Calu3 (cell line): ENCODE measurements at regions not wholly inside any gene's neighbourhood (a gene's known extent, or its start where the extent isn't known, plus 50 kb on each side); places are given as distances from the start of the nearest gene placed in this dataset.

Experiments
- BruUV-seq: library from RNA; stranded (reverse); fragments of 400-500 nt; replicated peaks from 2 replicates; lab custom pipeline; 2021; lab: Mats Ljungman, UMichigan
- CTCF ChIA-PET: fragments of 300-600 bp; sonication (Branson Sonifier 250); formaldehyde crosslinking; loops from one replicate; lab custom pipeline; 2022; ENCODE audit warnings: antibody characterized with exemption; lab: Charles Lee
- DNase-seq: peaks from one replicate; pipeline ENCODE4 v3.0.0; 2022
- H3K27ac Mint-ChIP-seq: one replicate; pipeline ENCODE4 v1.8.0; 2022; ENCODE audit warnings: mixed read lengths; ENCODE audit not compliant: unreplicated experiment
- H3K27me3 Mint-ChIP-seq: one replicate; pipeline ENCODE4 v1.8.0; 2022; ENCODE audit warnings: mixed read lengths; ENCODE audit not compliant: unreplicated experiment
- H3K36me3 Mint-ChIP-seq: one replicate; pipeline ENCODE4 v1.8.0; 2022; ENCODE audit warnings: mild to moderate bottlenecking, moderate library complexity, mixed read lengths; ENCODE audit not compliant: insufficient read depth, unreplicated experiment
- H3K4me1 Mint-ChIP-seq: one replicate; pipeline ENCODE4 v1.8.0; 2022; ENCODE audit warnings: mild to moderate bottlenecking, low read depth, mixed read lengths; ENCODE audit not compliant: unreplicated experiment
- H3K4me3 Mint-ChIP-seq: one replicate; pipeline ENCODE4 v1.8.0; 2022; ENCODE audit warnings: mild to moderate bottlenecking, low read depth, moderate library complexity, mixed read lengths; ENCODE audit not compliant: unreplicated experiment
- H3K9me3 Mint-ChIP-seq: one replicate; pipeline ENCODE4 v1.8.0; 2022; ENCODE audit warnings: low read depth, mixed read lengths; ENCODE audit not compliant: unreplicated experiment
- CTCF ChIP-seq: fragments of 200-600 bp; IDR thresholded peaks from one replicate; pipeline ENCODE4 v1.8.0; 2022; ENCODE audit warnings: antibody characterized with exemption; ENCODE audit not compliant: unreplicated experiment
- intact Hi-C: fragments of 100-400 bp; cut with micrococcal nuclease; formaldehyde crosslinking; loops from one replicate; pipeline ENCODE4 v1.10.0; 2022; ENCODE audit not compliant: unreplicated experiment

- peaks cover 48% of the 10 kb centered on the region for H3K36me3 Mint-ChIP-seq
- BruUV-seq = no TSS peak
- no peak for TF ChIP-seq CTCF
- peak overlapping the region; percentile 17 for H3K4me3 Mint-ChIP-seq
- H3K4me1 Mint-ChIP-seq = peaks cover 94% of the 10 kb centered on the region
- H3K9me3 Mint-ChIP-seq = no peaks in the 10 kb centered on the region
- DNase-seq = peak; percentile 62
- CTCF ChIA-PET = interaction anchor here (1.0 to 3.3 kb wide), 5 partner anchors 11 to 144 kb away, joined by 3 to 26 read pairs (median 3); no protein-coding TSS in a partner anchor
- intact Hi-C loops = no loop called here
- H3K27ac Mint-ChIP-seq = peak overlapping the region; percentile 95
- H3K27me3 Mint-ChIP-seq = no peaks in the 10 kb centered on the region
Measured at GRCh38 chr6:43913375-43914271, 143.6 kb downstream of the VEGFA start.

GRCh38 chr6:43912598-43913371 lies 142.8 kb downstream of the VEGFA start:
- no TSS peak for BruUV-seq
- intact Hi-C loops = no loop called here
- no peak for TF ChIP-seq CTCF
- H3K27me3 Mint-ChIP-seq = no peaks in the 10 kb centered on the region
- CTCF ChIA-PET = interaction anchor here (0.6 to 3.3 kb wide), 6 partner anchors 12 to 380 kb away, joined by 3 to 26 read pairs (median 4); no protein-coding TSS in a partner anchor
- no peaks in the 10 kb centered on the region for H3K9me3 Mint-ChIP-seq
- peak overlapping the region; percentile 17 for H3K4me3 Mint-ChIP-seq
- peaks cover 48% of the 10 kb centered on the region for H3K36me3 Mint-ChIP-seq
- peak overlapping the region; percentile 95 for H3K27ac Mint-ChIP-seq
- no peak for DNase-seq
- peaks cover 86% of the 10 kb centered on the region for H3K4me1 Mint-ChIP-seq

GRCh38 chr6:43912116-43912577 lies 142.1 kb downstream of the VEGFA start:
- intact Hi-C loops = no loop called here
- DNase-seq = no peak
- no peaks in the 10 kb centered on the region for H3K27me3 Mint-ChIP-seq
- no peaks in the 10 kb centered on the region for H3K9me3 Mint-ChIP-seq
- H3K4me1 Mint-ChIP-seq = peaks cover 79% of the 10 kb centered on the region
- peak overlapping the region; percentile 95 for H3K27ac Mint-ChIP-seq
- CTCF ChIA-PET = interaction anchor here (0.6 to 3.3 kb wide), 5 partner anchors 13 to 379 kb away, joined by 3 to 26 read pairs (median 4); no protein-coding TSS in a partner anchor
- TF ChIP-seq CTCF = no peak
- BruUV-seq = no TSS peak
- H3K36me3 Mint-ChIP-seq = peaks cover 43% of the 10 kb centered on the region
- H3K4me3 Mint-ChIP-seq = peak overlapping the region; percentile 46
